ENCODE measurements at regions not wholly inside any gene's neighbourhood (a gene's known extent, or its start where the extent isn't known, plus 50 kb on each side); places are given as distances from the start of the nearest gene placed in this dataset.

GRCh38 chr2:45300026-45300750, 290.9 kb upstream of the SIX2 start:
- DNase-seq = no peak

GRCh38 chr2:45299361-45299760, 290.1 kb upstream of the SIX2 start:
- no peak for DNase-seq

GRCh38 chr2:45293182-45293581, 283.9 kb upstream of the SIX2 start:
- no peak for DNase-seq

GRCh38 chr2:45291296-45291701, 282.0 kb upstream of the SIX2 start:
- DNase-seq = no peak

GRCh38 chr2:45289997-45290709, 280.9 kb upstream of the SIX2 start:
- no peak for DNase-seq

GRCh38 chr2:45288532-45289417, 279.5 kb upstream of the SIX2 start:
- no peak for DNase-seq

- DNase-seq = no peak
Measured at GRCh38 chr2:45287045-45287444, 277.8 kb upstream of the SIX2 start.

GRCh38 chr2:45285771-45286390, 276.6 kb upstream of the SIX2 start:
- DNase-seq = no peak

GRCh38 chr2:45285311-45285710, 276.1 kb upstream of the SIX2 start:
- no peak for DNase-seq

GRCh38 chr2:45284621-45284995, 275.4 kb upstream of the SIX2 start:
- DNase-seq = no peak

GRCh38 chr2:45283764-45284620, 274.7 kb upstream of the SIX2 start:
- DNase-seq = no peak

GRCh38 chr2:45282646-45283045, 273.4 kb upstream of the SIX2 start:
- no peak for DNase-seq

GRCh38 chr2:45281311-45281710, 272.1 kb upstream of the SIX2 start:
- no peak for DNase-seq

- no peak for DNase-seq
Measured at GRCh38 chr2:45280794-45281193, 271.5 kb upstream of the SIX2 start.

GRCh38 chr2:45279356-45279755, 270.1 kb upstream of the SIX2 start:
- no peak for DNase-seq

GRCh38 chr2:45278365-45279078, 269.3 kb upstream of the SIX2 start:
- no peak for DNase-seq

- no peak for DNase-seq
Measured at GRCh38 chr2:45276914-45277313, 267.7 kb upstream of the SIX2 start.

GRCh38 chr2:45275806-45276205, 266.6 kb upstream of the SIX2 start:
- DNase-seq = no peak

- DNase-seq = no peak
Measured at GRCh38 chr2:45275242-45275805, 266.1 kb upstream of the SIX2 start.

GRCh38 chr2:45274250-45274926, 265.1 kb upstream of the SIX2 start:
- no peak for DNase-seq
